Neural crest cell (in vitro differentiated cells): ENCODE measurements at regions not wholly inside any gene's neighbourhood (a gene's known extent, or its start where the extent isn't known, plus 50 kb on each side); places are given as distances from the start of the nearest gene placed in this dataset.

ENCODE experiments used
- DNase-seq: peaks from one replicate; pipeline ENCODE4 v3.0.0; 2021; ENCODE audit warnings: low read depth, mixed read lengths, low spot score
- H3K27ac Mint-ChIP-seq: one replicate; pipeline ENCODE4 v1.8.0; 2021; ENCODE audit warnings: mild to moderate bottlenecking, mixed read lengths; ENCODE audit not compliant: unreplicated experiment
- H3K27me3 Mint-ChIP-seq: 2 replicates; pipeline ENCODE4 v1.8.0; 2021; ENCODE audit warnings: low read depth, mild to moderate bottlenecking, mixed read lengths
- H3K36me3 Mint-ChIP-seq: 2 replicates; pipeline ENCODE4 v1.8.0; 2021; ENCODE audit warnings: low read depth, mild to moderate bottlenecking, mixed read lengths
- H3K4me1 Mint-ChIP-seq: 2 replicates; pipeline ENCODE4 v1.8.0; 2021; ENCODE audit warnings: mixed read lengths
- H3K4me3 Mint-ChIP-seq: one replicate; pipeline ENCODE4 v1.8.0; 2021; ENCODE audit warnings: mild to moderate bottlenecking, mixed read lengths
- H3K9me3 Mint-ChIP-seq: 2 replicates; pipeline ENCODE4 v1.8.0; 2021; ENCODE audit warnings: mixed read lengths
- CTCF ChIP-seq: fragments of 200-600 bp; sonication (generic); conservative IDR thresholded peaks from 2 replicates; pipeline ENCODE4 v1.5.0; 2021; ENCODE audit warnings: antibody characterized with exemption, mild to moderate bottlenecking

GRCh38 chr18:75625966-75626365, 198.5 kb upstream of the SMIM21 start:
- no peak for TF ChIP-seq CTCF
- H3K4me3 Mint-ChIP-seq, result no peak overlapping the region
- H3K9me3 Mint-ChIP-seq, result peaks cover 6% of the 10 kb centered on the region
- no peak overlapping the region for H3K27ac Mint-ChIP-seq
- no peaks in the 10 kb centered on the region for H3K4me1 Mint-ChIP-seq
- no peaks in the 10 kb centered on the region for H3K36me3 Mint-ChIP-seq
- DNase-seq, result no peak
- no peaks in the 10 kb centered on the region for H3K27me3 Mint-ChIP-seq

DNA sequence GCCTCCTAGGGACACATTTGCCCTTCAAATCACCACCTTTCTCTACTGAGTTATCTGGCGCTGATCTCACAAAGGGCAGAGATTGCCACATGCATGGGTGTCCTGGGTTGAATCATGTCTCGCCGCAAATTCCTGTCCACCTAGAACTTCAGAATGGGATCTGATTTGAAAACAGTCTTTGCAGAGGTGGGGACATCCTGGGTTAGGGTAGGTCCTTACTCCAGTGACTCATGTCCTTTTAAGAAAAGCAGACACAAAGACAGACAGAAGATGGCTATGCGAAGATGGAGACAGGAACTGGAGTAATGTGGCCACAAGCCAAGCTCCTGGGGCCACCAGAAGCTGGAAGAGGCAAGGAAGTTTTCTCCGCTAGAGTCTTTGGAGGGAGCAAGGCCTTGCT, 197.4 kb upstream of the SMIM21 start:
- H3K9me3 Mint-ChIP-seq, result peaks cover 6% of the 10 kb centered on the region
- no peaks in the 10 kb centered on the region for H3K27me3 Mint-ChIP-seq
- H3K36me3 Mint-ChIP-seq, result no peaks in the 10 kb centered on the region
- no peak overlapping the region for H3K27ac Mint-ChIP-seq
- DNase-seq, result no peak
- no peak overlapping the region for H3K4me3 Mint-ChIP-seq
- H3K4me1 Mint-ChIP-seq, result no peaks in the 10 kb centered on the region
- no peak for TF ChIP-seq CTCF

GRCh38 chr18:75621818-75622217, 194.3 kb upstream of the SMIM21 start:
- Mint-ChIP-seq H3K27ac (no peak overlapping the region), H3K27me3 (no peaks in the 10 kb centered on the region), H3K4me3 (no peak overlapping the region), H3K9me3 (peaks cover 8% of the 10 kb centered on the region), H3K36me3 (no peaks in the 10 kb centered on the region), H3K4me1 (peaks cover 5% of the 10 kb centered on the region)
- no peak for TF ChIP-seq CTCF
- DNase-seq, result no peak

DNA sequence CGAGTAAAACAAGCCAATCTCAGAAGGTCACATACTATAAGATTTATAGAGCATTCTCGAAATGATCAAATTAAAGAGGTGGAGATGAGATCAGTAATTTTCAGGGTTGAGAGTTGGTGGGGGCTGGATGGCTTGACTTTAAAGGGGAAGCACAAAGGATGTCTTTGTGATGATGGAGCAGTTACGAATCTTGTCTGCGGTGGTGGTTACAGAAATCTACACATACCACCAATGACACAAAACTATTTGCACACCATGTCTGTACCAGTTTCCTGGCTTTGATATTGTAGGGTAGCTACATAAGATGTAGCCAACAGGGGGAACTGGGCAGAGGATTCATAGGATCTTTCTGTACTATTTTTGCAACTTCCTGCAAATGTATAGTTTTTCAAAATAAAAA, 190.6 kb upstream of the SMIM21 start:
- H3K27ac Mint-ChIP-seq, result no peak overlapping the region
- H3K4me3 Mint-ChIP-seq, result no peak overlapping the region
- H3K4me1 Mint-ChIP-seq, result peaks cover 5% of the 10 kb centered on the region
- peaks cover 8% of the 10 kb centered on the region for H3K9me3 Mint-ChIP-seq
- no peak for TF ChIP-seq CTCF
- H3K27me3 Mint-ChIP-seq, result no peaks in the 10 kb centered on the region
- no peak for DNase-seq
- H3K36me3 Mint-ChIP-seq, result no peaks in the 10 kb centered on the region

DNA sequence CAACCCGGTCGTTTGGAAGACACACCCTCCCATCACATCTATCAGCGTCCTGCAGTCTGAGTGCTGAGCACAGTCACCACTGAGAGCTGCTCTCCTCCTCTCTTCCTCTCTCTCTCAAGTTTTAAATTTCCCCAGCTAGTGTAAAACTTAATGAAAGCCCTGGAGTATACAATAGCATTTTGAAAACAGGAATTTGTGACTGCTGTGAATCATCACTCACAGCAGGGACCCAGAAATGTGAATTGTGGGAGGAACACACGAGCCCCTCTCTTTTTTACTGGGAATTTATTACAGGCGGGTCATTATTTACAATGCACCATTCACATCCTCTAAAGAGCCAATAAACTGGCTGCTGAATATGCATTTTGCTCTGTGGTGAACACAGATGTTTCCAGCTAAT, 185.0 kb upstream of the SMIM21 start:
- no peaks in the 10 kb centered on the region for H3K27me3 Mint-ChIP-seq
- no peaks in the 10 kb centered on the region for H3K36me3 Mint-ChIP-seq
- H3K4me1 Mint-ChIP-seq, result peaks cover 10% of the 10 kb centered on the region
- no peak overlapping the region for H3K27ac Mint-ChIP-seq
- no peak overlapping the region for H3K4me3 Mint-ChIP-seq
- no peak for TF ChIP-seq CTCF
- H3K9me3 Mint-ChIP-seq, result no peaks in the 10 kb centered on the region
- no peak for DNase-seq

- Mint-ChIP-seq H3K27me3 (no peaks in the 10 kb centered on the region), H3K4me1 (peaks cover 6% of the 10 kb centered on the region), H3K4me3 (no peak overlapping the region), H3K9me3 (peaks cover 4% of the 10 kb centered on the region), H3K27ac (no peak overlapping the region), H3K36me3 (no peaks in the 10 kb centered on the region)
- DNase-seq, result no peak
- no peak for TF ChIP-seq CTCF
These were observed 180.2 kb upstream of the SMIM21 start for GRCh38 chr18:75607701-75608100.
